Astrocyte of the spinal cord (primary cell): ENCODE measurements at regions not wholly inside any gene's neighbourhood (a gene's known extent, or its start where the extent isn't known, plus 50 kb on each side); places are given as distances from the start of the nearest gene placed in this dataset.

ENCODE experiments used
- DNase-seq: peaks from one replicate; pipeline ENCODE4 v3.0.0; 2011; ENCODE audit warnings: low read depth, low spot score
- H3K4me3 ChIP-seq: 2 replicates; pipeline ENCODE4 v1.5.1; 2011; ENCODE audit warnings: low read depth, mild to moderate bottlenecking, low read length, moderate library complexity
- CTCF ChIP-seq: IDR thresholded peaks from 2 replicates; pipeline ENCODE4 v1.5.1; 2012; ENCODE audit warnings: low read depth, mild to moderate bottlenecking, low read length, inconsistent platforms
- in situ Hi-C: cut with HindIII; loops from 2 replicates; pipeline ENCODE4 v1.10.0; 2017; ENCODE audit warnings: low sequenced_read_pairs

- TF ChIP-seq CTCF, result peak; percentile 20
- DNase-seq, result no peak
- no peak overlapping the region for H3K4me3 ChIP-seq
- in situ Hi-C loops, result no loop called here
Measured at GRCh38 chr6:40713002-40713719, 126.0 kb upstream of the LRFN2 start.

GRCh38 chr6:40710626-40711330, 123.6 kb upstream of the LRFN2 start:
- DNase-seq, result no peak
- in situ Hi-C loops, result no loop called here
- no peak for TF ChIP-seq CTCF
- no peak overlapping the region for H3K4me3 ChIP-seq

DNA sequence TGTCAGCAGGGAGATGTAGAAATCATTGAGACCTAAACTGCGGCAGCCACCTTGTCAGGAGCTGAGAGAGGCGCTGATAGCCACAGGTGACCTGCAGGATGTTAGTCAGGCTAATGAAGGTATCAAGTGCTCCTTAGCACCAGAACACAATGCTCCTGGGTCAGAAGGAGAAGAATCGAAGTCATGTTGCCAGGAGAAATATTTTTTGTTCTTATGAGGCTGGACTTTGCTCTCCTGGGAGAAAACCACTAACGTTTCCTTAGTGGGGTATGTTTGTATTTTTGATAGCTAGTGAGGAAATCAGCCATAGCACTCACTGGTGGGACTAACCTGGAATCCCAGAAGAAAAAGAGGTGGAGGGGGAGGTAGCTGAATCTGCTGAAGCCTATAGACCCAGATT, 120.9 kb upstream of the LRFN2 start:
- no peak overlapping the region for H3K4me3 ChIP-seq
- DNase-seq, result no peak
- in situ Hi-C loops, result no loop called here
- no peak for TF ChIP-seq CTCF

GRCh38 chr6:40706178-40706577, 119.0 kb upstream of the LRFN2 start:
- in situ Hi-C loops, result no loop called here

GRCh38 chr6:40705354-40705753, 118.2 kb upstream of the LRFN2 start:
- TF ChIP-seq CTCF, result no peak
- DNase-seq, result no peak
- in situ Hi-C loops, result no loop called here
- H3K4me3 ChIP-seq, result no peak overlapping the region

More at GRCh38 chr6:40706178-40706577, 119.0 kb upstream of the LRFN2 start:
- H3K4me3 ChIP-seq, result no peak overlapping the region
- DNase-seq, result no peak
- TF ChIP-seq CTCF, result no peak

DNA sequence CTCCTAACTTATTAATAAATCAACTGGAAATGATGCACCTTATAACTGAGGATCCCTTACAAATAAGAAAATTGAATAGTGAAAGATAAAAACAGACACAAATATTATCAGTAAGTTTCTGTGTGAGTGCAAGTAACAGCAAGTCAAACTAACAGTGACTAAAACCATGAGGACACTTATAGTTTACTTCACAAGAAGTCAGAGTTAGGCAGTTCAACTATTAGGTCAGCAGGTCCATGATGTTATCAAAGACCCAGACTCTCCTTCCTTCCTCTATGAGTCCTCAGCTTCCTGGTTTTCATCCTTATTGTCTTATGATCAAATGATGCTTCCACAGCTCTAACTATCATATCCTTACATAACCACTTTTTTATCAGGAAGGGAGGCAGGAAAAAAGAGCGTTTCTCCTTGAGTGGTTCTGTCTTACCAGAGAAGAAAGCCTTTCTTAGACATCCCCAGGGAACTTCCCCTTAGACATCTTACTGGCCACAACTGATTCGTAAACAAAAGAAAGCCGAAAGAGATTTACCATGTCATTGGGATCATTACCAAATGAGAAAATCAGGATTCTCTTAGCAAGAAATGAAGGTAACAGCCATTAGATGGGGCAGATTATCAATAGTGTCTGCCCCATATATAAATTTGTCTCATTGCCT, 114.3 kb upstream of the LRFN2 start:
- DNase-seq, result no peak
- in situ Hi-C loops, result no loop called here
- no peak overlapping the region for H3K4me3 ChIP-seq
- no peak for TF ChIP-seq CTCF
